Suprapubic skin (tissue), 4 donors: ENCODE measurements at regions not wholly inside any gene's neighbourhood (a gene's known extent, or its start where the extent isn't known, plus 50 kb on each side); places are given as distances from the start of the nearest gene placed in this dataset.

Experiments used
- DNase-seq, 2 donors: peaks; one replicate each; pipeline ENCODE4 v3.0.0-alpha.2; 2019; ENCODE audit warnings: low spot score in 2 of 2
- H3K27ac ChIP-seq: fragments of 200-600 bp; sonication (generic); one replicate; pipeline ENCODE4 v1.5.1; 2019
- H3K27me3 ChIP-seq: fragments of 200-600 bp; sonication (generic); one replicate; pipeline ENCODE4 v1.5.1; 2019
- H3K36me3 ChIP-seq: fragments of 200-600 bp; sonication (generic); one replicate; pipeline ENCODE4 v1.5.1; 2019
- H3K4me1 ChIP-seq: fragments of 200-600 bp; sonication (generic); one replicate; pipeline ENCODE4 v1.5.1; 2019
- H3K4me3 ChIP-seq: fragments of 200-600 bp; sonication (generic); one replicate; pipeline ENCODE4 v1.5.1; 2019; ENCODE audit warnings: mild to moderate bottlenecking
- H3K9me3 ChIP-seq: fragments of 200-600 bp; sonication (generic); one replicate; pipeline ENCODE4 v1.5.1; 2019
- EP300 ChIP-seq: sonication (generic); formaldehyde crosslinking; IDR thresholded peaks from one replicate; pipeline ENCODE4 v1.6.1; 2017; ENCODE audit warnings: antibody characterized with exemption
- POLR2A ChIP-seq, 2 donors: fragments of 450-650 bp; IDR thresholded peaks; one replicate each; pipeline ENCODE4 v1.6.1; 2017; ENCODE audit warnings: antibody characterized with exemption in 2 of 2, mild to moderate bottlenecking in 2 of 2, moderate library complexity in 2 of 2
- POLR2AphosphoS5 ChIP-seq, 3 donors: sonication (generic); formaldehyde crosslinking; IDR thresholded peaks; one replicate each; pipeline ENCODE4 v1.6.1; 2017; ENCODE audit warnings: antibody characterized with exemption in 3 of 3
- WGBS: methylation state at CpG from one replicate; pipeline ENCODE4 v1.1.5; 2018; 5-methylcytosine and 5-hydroxymethylcytosine counted together
- TF ChIP-seq, protein P1 (sequence below), 2 donors: fragments of 200-600 bp in 1 of 2; fragments of 450-650 bp in 1 of 2; sonication (generic) in 1 of 2; IDR thresholded peaks; one replicate each; pipeline ENCODE4 v1.5.1; 2016 to 2019; ENCODE audit warnings: antibody characterized with exemption in 2 of 2, mild to moderate bottlenecking in 1 of 2, moderate library complexity in 1 of 2

DNA sequence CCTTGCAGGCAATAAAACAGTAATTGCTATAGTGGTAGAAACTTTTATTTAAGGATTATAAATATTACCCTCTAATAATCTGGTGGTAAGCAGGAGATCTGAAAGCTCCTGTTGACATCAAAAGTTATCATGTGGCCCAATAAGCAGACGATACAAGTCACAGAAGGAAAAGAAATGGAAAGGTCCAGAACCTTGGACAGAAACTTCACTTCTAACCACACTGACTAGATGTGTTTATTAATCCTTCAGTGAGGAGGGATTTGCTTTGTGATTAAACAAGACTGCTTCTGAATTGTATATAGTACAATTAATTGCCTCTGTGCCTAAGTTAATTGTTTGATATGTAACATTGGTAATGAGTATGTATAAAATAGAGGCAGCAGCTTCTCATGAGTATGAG lies 652.7 kb upstream of the MIS18BP1 start:
- no peaks in the 10 kb centered on the region for H3K9me3 ChIP-seq
- H3K36me3 ChIP-seq, result no peaks in the 10 kb centered on the region
- no peak for DNase-seq
- H3K27me3 ChIP-seq, result no peaks in the 10 kb centered on the region
- no peak overlapping the region for H3K4me3 ChIP-seq
- TF ChIP-seq EP300 (no peak), POLR2AphosphoS5 (IDR thresholded peaks at IDR 0.05) (no peak), POLR2A (IDR thresholded peaks at IDR 0.05) (no peak)
- TF ChIP-seq, protein P1, sequence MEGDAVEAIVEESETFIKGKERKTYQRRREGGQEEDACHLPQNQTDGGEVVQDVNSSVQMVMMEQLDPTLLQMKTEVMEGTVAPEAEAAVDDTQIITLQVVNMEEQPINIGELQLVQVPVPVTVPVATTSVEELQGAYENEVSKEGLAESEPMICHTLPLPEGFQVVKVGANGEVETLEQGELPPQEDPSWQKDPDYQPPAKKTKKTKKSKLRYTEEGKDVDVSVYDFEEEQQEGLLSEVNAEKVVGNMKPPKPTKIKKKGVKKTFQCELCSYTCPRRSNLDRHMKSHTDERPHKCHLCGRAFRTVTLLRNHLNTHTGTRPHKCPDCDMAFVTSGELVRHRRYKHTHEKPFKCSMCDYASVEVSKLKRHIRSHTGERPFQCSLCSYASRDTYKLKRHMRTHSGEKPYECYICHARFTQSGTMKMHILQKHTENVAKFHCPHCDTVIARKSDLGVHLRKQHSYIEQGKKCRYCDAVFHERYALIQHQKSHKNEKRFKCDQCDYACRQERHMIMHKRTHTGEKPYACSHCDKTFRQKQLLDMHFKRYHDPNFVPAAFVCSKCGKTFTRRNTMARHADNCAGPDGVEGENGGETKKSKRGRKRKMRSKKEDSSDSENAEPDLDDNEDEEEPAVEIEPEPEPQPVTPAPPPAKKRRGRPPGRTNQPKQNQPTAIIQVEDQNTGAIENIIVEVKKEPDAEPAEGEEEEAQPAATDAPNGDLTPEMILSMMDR (IDR thresholded peaks at IDR 0.05), result no peak
- WGBS, result 82% methylated on average over 1 of the region's 1 CpG
- no peak overlapping the region for H3K27ac ChIP-seq
- H3K4me1 ChIP-seq, result no peaks in the 10 kb centered on the region

DNA sequence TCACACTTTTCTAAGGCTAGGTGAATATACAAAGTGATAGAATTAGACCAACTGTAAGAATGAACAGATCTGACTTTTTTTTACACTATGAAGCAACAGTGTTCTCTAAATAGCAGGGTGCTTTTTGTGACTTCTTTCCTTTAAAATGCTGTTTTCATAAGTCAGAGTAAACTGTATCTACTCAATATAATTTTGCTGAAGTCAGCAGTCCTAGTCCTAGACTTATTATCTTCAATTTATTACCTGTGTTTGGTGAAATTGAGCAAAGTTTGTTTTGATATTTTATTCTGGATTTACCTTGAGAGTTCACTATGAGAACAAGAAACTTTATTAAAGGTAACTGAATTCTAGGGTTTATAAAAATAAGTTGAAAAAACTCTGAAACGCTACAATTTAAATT lies 651.3 kb upstream of the MIS18BP1 start:
- no peak for DNase-seq
- WGBS, result 74% methylated on average over 1 of the region's 1 CpG
- Histone ChIP-seq H3K27ac (no peak overlapping the region), H3K4me1 (no peaks in the 10 kb centered on the region), H3K36me3 (no peaks in the 10 kb centered on the region), H3K9me3 (no peaks in the 10 kb centered on the region), H3K4me3 (no peak overlapping the region), H3K27me3 (no peaks in the 10 kb centered on the region)
- TF ChIP-seq, protein P1 (IDR thresholded peaks at IDR 0.05), result no peak
- TF ChIP-seq EP300 (no peak), POLR2AphosphoS5 (IDR thresholded peaks at IDR 0.05) (no peak), POLR2A (IDR thresholded peaks at IDR 0.05) (no peak)

DNA sequence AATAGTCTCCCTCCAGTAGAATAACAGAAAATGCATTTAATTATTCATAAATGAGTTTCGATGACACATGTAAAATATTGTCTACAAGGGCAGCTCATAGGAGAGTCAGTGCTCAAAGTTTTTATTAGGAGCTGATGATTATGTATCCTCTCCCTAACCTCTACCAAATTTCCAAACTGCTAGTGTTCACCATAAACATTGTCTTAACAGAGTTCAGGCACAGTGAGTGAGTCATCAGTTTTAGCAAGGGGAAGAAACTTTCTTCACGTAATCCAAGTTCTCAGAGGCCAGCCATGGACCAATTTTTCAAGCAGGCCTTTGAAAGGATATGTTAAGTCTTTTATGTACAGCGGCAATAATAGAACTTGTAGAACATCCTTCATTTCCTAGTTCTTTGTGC lies 649.2 kb upstream of the MIS18BP1 start:
- Histone ChIP-seq H3K36me3 (no peaks in the 10 kb centered on the region), H3K9me3 (no peaks in the 10 kb centered on the region), H3K27me3 (no peaks in the 10 kb centered on the region), H3K27ac (no peak overlapping the region), H3K4me3 (no peak overlapping the region), H3K4me1 (no peaks in the 10 kb centered on the region)
- no peak for DNase-seq
- TF ChIP-seq, protein P1 (IDR thresholded peaks at IDR 0.05), result no peak
- TF ChIP-seq POLR2AphosphoS5 (IDR thresholded peaks at IDR 0.05), result no peak
- WGBS, result 74% methylated on average over 3 of the region's 3 CpGs

DNA sequence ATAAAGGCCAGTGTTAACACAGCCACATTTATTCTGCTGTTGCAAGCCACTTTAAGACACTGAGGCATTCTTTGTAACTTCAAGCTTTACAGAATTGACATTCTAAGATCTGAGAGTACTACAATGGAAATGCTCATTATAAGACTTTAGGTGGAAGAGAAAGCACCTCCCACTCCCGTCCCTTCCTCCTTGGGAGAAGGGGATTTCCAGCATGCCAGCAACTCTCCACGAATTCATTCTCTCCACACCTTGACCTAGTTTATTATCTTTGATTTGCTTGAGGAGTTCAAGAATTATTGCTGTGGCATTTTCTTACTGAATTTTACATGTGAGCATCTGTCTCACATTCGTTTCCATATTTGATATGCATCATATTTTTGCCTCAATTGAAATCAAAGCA lies 644.4 kb upstream of the MIS18BP1 start:
- WGBS, result 48% methylated on average over 3 of the region's 3 CpGs
- H3K27me3 ChIP-seq, result no peaks in the 10 kb centered on the region
- no peaks in the 10 kb centered on the region for H3K9me3 ChIP-seq
- no peak overlapping the region for H3K27ac ChIP-seq
- H3K4me1 ChIP-seq, result no peaks in the 10 kb centered on the region
- no peak for DNase-seq
- no peaks in the 10 kb centered on the region for H3K36me3 ChIP-seq
- TF ChIP-seq EP300, result no peak
- TF ChIP-seq POLR2AphosphoS5 (IDR thresholded peaks at IDR 0.05), result no peak
- TF ChIP-seq, protein P1 (IDR thresholded peaks at IDR 0.05), result no peak
- TF ChIP-seq POLR2A (IDR thresholded peaks at IDR 0.05), result no peak
- H3K4me3 ChIP-seq, result no peak overlapping the region

DNA sequence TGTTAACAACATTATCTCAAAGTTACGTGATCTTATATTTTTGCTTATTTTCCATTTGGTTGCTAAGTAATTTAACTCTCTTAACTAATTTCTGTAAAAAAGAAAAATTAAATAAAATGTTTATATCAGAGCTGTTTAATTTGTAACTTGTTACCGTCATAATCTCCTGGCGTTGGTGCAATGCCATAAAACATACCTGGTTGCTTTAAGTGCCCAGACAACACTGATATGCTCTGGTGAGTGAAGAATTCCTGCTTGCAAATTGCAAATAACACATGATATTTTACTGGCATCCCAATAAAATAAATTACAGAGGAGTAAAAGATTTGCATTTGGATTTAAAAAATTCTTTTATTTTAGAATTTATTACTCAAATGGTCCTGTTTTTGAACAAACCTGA lies 640.1 kb upstream of the MIS18BP1 start:
- no peaks in the 10 kb centered on the region for H3K9me3 ChIP-seq
- DNase-seq, result no peak
- H3K4me1 ChIP-seq, result peaks cover 10% of the 10 kb centered on the region
- no peaks in the 10 kb centered on the region for H3K27me3 ChIP-seq
- H3K36me3 ChIP-seq, result no peaks in the 10 kb centered on the region
- WGBS, result 35% methylated on average over 3 of the region's 3 CpGs
- no peak overlapping the region for H3K27ac ChIP-seq
- TF ChIP-seq, protein P1 (IDR thresholded peaks at IDR 0.05), result no peak
- TF ChIP-seq EP300 (no peak), POLR2AphosphoS5 (IDR thresholded peaks at IDR 0.05) (no peak), POLR2A (IDR thresholded peaks at IDR 0.05) (no peak)
- no peak overlapping the region for H3K4me3 ChIP-seq
